Keratinocyte (primary cell): ENCODE measurements at regions not wholly inside any gene's neighbourhood (a gene's known extent, or its start where the extent isn't known, plus 50 kb on each side); places are given as distances from the start of the nearest gene placed in this dataset.

Experiments used
- DNase-seq: peaks from one replicate; pipeline ENCODE4 v3.0.0-alpha.2; 2011; ENCODE audit warnings: low read depth, missing footprints, low spot score
- FAIRE-seq: peaks from 2 replicates; lab custom pipeline; 2011; peaks lifted over from hg19 to GRCh38; lab: Jason Lieb, UNC
- H2AFZ ChIP-seq: 2 replicates; pipeline ENCODE4 v1.6.0; 2012; ENCODE audit warnings: low read length, control low read depth, inconsistent platforms; ENCODE audit not compliant: control insufficient read depth
- H3K27ac ChIP-seq: 2 replicates; pipeline ENCODE4 v1.5.1; 2011; ENCODE audit warnings: low read length; ENCODE audit not compliant: control insufficient read depth, insufficient read depth
- H3K27me3 ChIP-seq: 3 replicates; pipeline ENCODE4 v1.6.0; 2011; ENCODE audit warnings: low read length; ENCODE audit not compliant: control insufficient read depth, insufficient read depth; ENCODE audit errors: extremely low read depth
- H3K36me3 ChIP-seq, 2 experiments: 2 replicates in 1 of 2; 3 replicates in 1 of 2; pipeline ENCODE4 v1.5.1; 2011; ENCODE audit warnings: low read length in 2 of 2, mild to moderate bottlenecking in 1 of 2; ENCODE audit not compliant: control insufficient read depth in 2 of 2, insufficient read depth in 2 of 2; ENCODE audit errors: extremely low read depth in 1 of 2
- H3K4me1 ChIP-seq: 3 replicates; pipeline ENCODE4 v1.5.1; 2011; ENCODE audit warnings: low read length; ENCODE audit not compliant: control insufficient read depth, insufficient read depth; ENCODE audit errors: extremely low read depth
- H3K4me2 ChIP-seq: 3 replicates; pipeline ENCODE4 v1.6.0; 2011; ENCODE audit warnings: low read depth, low read length; ENCODE audit not compliant: control insufficient read depth, insufficient read depth; ENCODE audit errors: extremely low read depth
- H3K4me3 ChIP-seq, 3 experiments: fragments of 200-600 bp in 1 of 3; sonication (generic) in 1 of 3; 2 replicates in 2 of 3; 3 replicates in 1 of 3; pipeline ENCODE4 v1.5.1; 2011 to 2016; ENCODE audit warnings: low read length in 3 of 3, mild to moderate bottlenecking in 3 of 3, control low read depth in 2 of 3, inconsistent platforms in 1 of 3, low read depth in 1 of 3, mixed read lengths in 1 of 3, mixed run types in 1 of 3, moderate library complexity in 1 of 3; ENCODE audit not compliant: control insufficient read depth in 2 of 3, insufficient read depth in 2 of 3; ENCODE audit errors: extremely low read depth in 1 of 3
- H3K79me2 ChIP-seq: 2 replicates; pipeline ENCODE4 v1.6.0; 2012; ENCODE audit warnings: low read length; ENCODE audit not compliant: control insufficient read depth, insufficient read depth
- H3K9ac ChIP-seq: 3 replicates; pipeline ENCODE4 v1.6.0; 2011; ENCODE audit warnings: low read length; ENCODE audit not compliant: control insufficient read depth, insufficient read depth; ENCODE audit errors: extremely low read depth
- H3K9me1 ChIP-seq: 3 replicates; pipeline ENCODE4 v1.6.0; 2011; ENCODE audit warnings: low read length; ENCODE audit not compliant: control insufficient read depth, insufficient read depth; ENCODE audit errors: extremely low read depth
- H3K9me3 ChIP-seq: 2 replicates; pipeline ENCODE4 v1.5.1; 2012; ENCODE audit warnings: low read depth, low read length; ENCODE audit not compliant: control insufficient read depth
- H4K20me1 ChIP-seq: 3 replicates; pipeline ENCODE4 v1.6.0; 2011; ENCODE audit warnings: low read length; ENCODE audit not compliant: control insufficient read depth, insufficient read depth; ENCODE audit errors: extremely low read depth
- EZH2 ChIP-seq: IDR thresholded peaks from one replicate; pipeline ENCODE4 v1.6.1; 2012; ENCODE audit warnings: inconsistent platforms, mild to moderate bottlenecking, low read length, moderate library complexity
- dilution Hi-C: fragments of 300-500 bp; cut with MboI; formaldehyde crosslinking; loops from one replicate; pipeline ENCODE4 v1.7.0; 2020; ENCODE audit warnings: low sequenced_read_pairs; ENCODE audit not compliant: extremely low pct_ligation_motif_present
- TF ChIP-seq, protein P1 (sequence below), 3 experiments: IDR thresholded peaks in 1 of 3; conservative IDR thresholded peaks in 1 of 3; optimal IDR thresholded peaks in 1 of 3; 2 replicates in 2 of 3; 3 replicates in 1 of 3; pipeline versions ENCODE3 to v1.5.1; 2011; ENCODE audit warnings: low read length in 3 of 3, mild to moderate bottlenecking in 3 of 3, moderate library complexity in 2 of 3, control low read depth in 1 of 3, inconsistent platforms in 1 of 3; ENCODE audit not compliant: insufficient read depth in 2 of 3; ENCODE audit errors: extremely low read depth in 1 of 3

DNA sequence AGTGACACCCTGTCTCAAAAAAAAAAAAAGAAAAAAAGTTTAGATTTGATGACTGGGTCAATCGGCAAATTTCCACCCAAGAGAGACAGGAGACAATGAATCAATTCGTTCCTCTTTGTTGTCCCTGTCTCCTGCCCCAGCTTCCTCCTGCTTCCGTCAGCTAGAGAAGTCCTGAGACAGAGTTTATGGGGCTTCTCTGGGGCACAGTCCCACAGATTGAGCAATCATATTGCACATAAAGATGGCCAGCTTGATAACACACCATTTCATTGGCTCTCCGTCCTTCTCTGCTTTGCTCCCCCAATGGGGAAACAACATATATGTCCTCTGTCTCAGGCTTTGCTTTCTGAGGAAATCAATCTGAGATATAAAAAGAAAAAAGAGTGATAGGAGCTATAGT lies 78.4 kb upstream of the FUNDC1 start:
- Histone ChIP-seq H3K4me2 (no peak overlapping the region), H3K27ac (no peak overlapping the region), H3K27me3 (no peaks in the 10 kb centered on the region), H3K79me2 (no peaks in the 10 kb centered on the region), H2AFZ (no peak overlapping the region), H3K36me3 (no peaks in the 10 kb centered on the region), H3K4me1 (no peaks in the 10 kb centered on the region), H4K20me1 (no peaks in the 10 kb centered on the region), H3K4me3 (no peak overlapping the region), H3K9ac (no peak overlapping the region), H3K9me1 (no peaks in the 10 kb centered on the region), H3K9me3 (no peaks in the 10 kb centered on the region)
- TF ChIP-seq EZH2, result no peak
- TF ChIP-seq, protein P1, sequence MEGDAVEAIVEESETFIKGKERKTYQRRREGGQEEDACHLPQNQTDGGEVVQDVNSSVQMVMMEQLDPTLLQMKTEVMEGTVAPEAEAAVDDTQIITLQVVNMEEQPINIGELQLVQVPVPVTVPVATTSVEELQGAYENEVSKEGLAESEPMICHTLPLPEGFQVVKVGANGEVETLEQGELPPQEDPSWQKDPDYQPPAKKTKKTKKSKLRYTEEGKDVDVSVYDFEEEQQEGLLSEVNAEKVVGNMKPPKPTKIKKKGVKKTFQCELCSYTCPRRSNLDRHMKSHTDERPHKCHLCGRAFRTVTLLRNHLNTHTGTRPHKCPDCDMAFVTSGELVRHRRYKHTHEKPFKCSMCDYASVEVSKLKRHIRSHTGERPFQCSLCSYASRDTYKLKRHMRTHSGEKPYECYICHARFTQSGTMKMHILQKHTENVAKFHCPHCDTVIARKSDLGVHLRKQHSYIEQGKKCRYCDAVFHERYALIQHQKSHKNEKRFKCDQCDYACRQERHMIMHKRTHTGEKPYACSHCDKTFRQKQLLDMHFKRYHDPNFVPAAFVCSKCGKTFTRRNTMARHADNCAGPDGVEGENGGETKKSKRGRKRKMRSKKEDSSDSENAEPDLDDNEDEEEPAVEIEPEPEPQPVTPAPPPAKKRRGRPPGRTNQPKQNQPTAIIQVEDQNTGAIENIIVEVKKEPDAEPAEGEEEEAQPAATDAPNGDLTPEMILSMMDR (optimal IDR thresholded peaks at IDR 0.05 in 1 of 3, IDR thresholded peaks at IDR 0.05 in 1 of 3, conservative IDR thresholded peaks at IDR 0.05 in 1 of 3; ENCODE audit: extremely low read depth in 1 of 3, insufficient read depth in 2 of 3, low read length in 3 of 3), result no peak
- dilution Hi-C loops, result no loop called here
- no peak for FAIRE-seq
- DNase-seq, result no peak

DNA sequence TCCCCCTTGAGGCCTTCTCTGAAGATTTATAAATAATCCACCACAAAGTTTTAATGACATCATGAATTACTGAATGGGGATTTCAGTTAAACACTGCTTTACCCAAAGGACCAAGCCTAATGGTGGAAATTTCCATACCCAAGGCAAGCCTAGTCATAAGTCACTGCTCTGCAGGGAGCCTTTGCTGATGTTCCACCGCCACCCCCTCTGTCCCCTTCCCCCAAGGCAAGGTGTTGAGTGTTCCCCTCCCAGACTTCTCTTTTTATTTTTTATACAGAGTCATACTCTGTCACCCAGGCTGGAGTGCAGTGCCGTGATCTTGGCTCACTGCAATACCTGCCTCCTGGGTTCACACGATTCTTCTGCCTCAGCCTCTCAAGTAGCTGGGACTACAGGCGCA lies 76.4 kb upstream of the FUNDC1 start:
- no peak for DNase-seq
- no peak for FAIRE-seq
- no peak overlapping the region for H2AFZ ChIP-seq
- no peaks in the 10 kb centered on the region for H3K79me2 ChIP-seq
- H3K9me3 ChIP-seq, result no peaks in the 10 kb centered on the region
- no peak overlapping the region for H3K4me3 ChIP-seq
- H4K20me1 ChIP-seq, result no peaks in the 10 kb centered on the region
- TF ChIP-seq EZH2, result no peak
- TF ChIP-seq, protein P1 (optimal IDR thresholded peaks at IDR 0.05 in 1 of 3, IDR thresholded peaks at IDR 0.05 in 1 of 3, conservative IDR thresholded peaks at IDR 0.05 in 1 of 3; ENCODE audit: extremely low read depth in 1 of 3, insufficient read depth in 2 of 3, low read length in 3 of 3), result no peak
- no peak overlapping the region for H3K27ac ChIP-seq
- H3K9ac ChIP-seq, result no peak overlapping the region
- H3K4me1 ChIP-seq, result no peaks in the 10 kb centered on the region
- dilution Hi-C loops, result no loop called here
- no peaks in the 10 kb centered on the region for H3K36me3 ChIP-seq
- H3K4me2 ChIP-seq, result no peak overlapping the region
- H3K27me3 ChIP-seq, result no peaks in the 10 kb centered on the region
- no peaks in the 10 kb centered on the region for H3K9me1 ChIP-seq
